Erythroblast (primary cell): ENCODE measurements at regions not wholly inside any gene's neighbourhood (a gene's known extent, or its start where the extent isn't known, plus 50 kb on each side); places are given as distances from the start of the nearest gene placed in this dataset.

ENCODE experiments used
- GATA1 ChIP-seq: IDR thresholded peaks from 2 replicates; pipeline ENCODE4 v1.6.1; 2011; ENCODE audit warnings: low read depth, mild to moderate bottlenecking, control low read depth, low read length, moderate library complexity
- POLR2A ChIP-seq: IDR thresholded peaks from 2 replicates; pipeline ENCODE4 v1.6.1; 2011; ENCODE audit warnings: mild to moderate bottlenecking, low read length

GRCh38 chr1:199574950-199575349 lies 452.6 kb upstream of the NR5A2 start:
- TF ChIP-seq POLR2A (no peak), GATA1 (no peak)
